HG03097 (cell line): ENCODE measurements at regions not wholly inside any gene's neighbourhood (a gene's known extent, or its start where the extent isn't known, plus 50 kb on each side); places are given as distances from the start of the nearest gene placed in this dataset.
A peak's percentile ranks its signal among the peaks of the same experiment; 100 is the strongest.

Experiments used
- ATAC-seq: cut with Tn5 transposase; IDR thresholded peaks from one replicate; pipeline ENCODE4 v1.9.1; 2021; ENCODE audit not compliant: unreplicated experiment, low FRiP score

GRCh38 chr6:139944976-139945375 is 570.5 kb upstream of the CITED2 start:
- ATAC-seq, result no peak

- ATAC-seq, result no peak
Observed at GRCh38 chr6:139944131-139944530, 569.7 kb upstream of the CITED2 start.

GRCh38 chr6:139943391-139943790 is 568.9 kb upstream of the CITED2 start:
- no peak for ATAC-seq

GRCh38 chr6:139942331-139942730 is 567.9 kb upstream of the CITED2 start:
- ATAC-seq, result no peak

- ATAC-seq, result no peak
Observed at GRCh38 chr6:139941826-139942225, 567.4 kb upstream of the CITED2 start.

- ATAC-seq, result peak; percentile 91
Observed at GRCh38 chr6:139940741-139941729, 566.6 kb upstream of the CITED2 start.

- no peak for ATAC-seq
Observed at GRCh38 chr6:139939189-139939979, 564.9 kb upstream of the CITED2 start.

GRCh38 chr6:139932671-139933070 is 558.2 kb upstream of the CITED2 start:
- ATAC-seq, result no peak

GRCh38 chr6:139931747-139932146 is 557.3 kb upstream of the CITED2 start:
- no peak for ATAC-seq

GRCh38 chr6:139927742-139928305 is 553.4 kb upstream of the CITED2 start:
- ATAC-seq, result no peak

- no peak for ATAC-seq
Observed at GRCh38 chr6:139927236-139927635, 552.8 kb upstream of the CITED2 start.

- ATAC-seq, result no peak
Observed at GRCh38 chr6:139926711-139927110, 552.3 kb upstream of the CITED2 start.

- no peak for ATAC-seq
Observed at GRCh38 chr6:139925894-139926641, 551.6 kb upstream of the CITED2 start.

GRCh38 chr6:139923964-139924475 is 549.6 kb upstream of the CITED2 start:
- ATAC-seq, result no peak

- no peak for ATAC-seq
Observed at GRCh38 chr6:139922236-139922635, 547.8 kb upstream of the CITED2 start.

- ATAC-seq, result no peak
Observed at GRCh38 chr6:139920776-139921100, 546.3 kb upstream of the CITED2 start.

GRCh38 chr6:139920027-139920775 is 545.8 kb upstream of the CITED2 start:
- no peak for ATAC-seq

GRCh38 chr6:139919107-139920026 is 544.9 kb upstream of the CITED2 start:
- ATAC-seq, result no peak
